PFSK-1 (cell line): ENCODE measurements at regions not wholly inside any gene's neighbourhood (a gene's known extent, or its start where the extent isn't known, plus 50 kb on each side); places are given as distances from the start of the nearest gene placed in this dataset.

ENCODE experiments used
- FOXP2 ChIP-seq: optimal IDR thresholded peaks from 2 replicates; pipeline ENCODE3; 2011; ENCODE audit warnings: borderline replicate concordance, control low read depth, inconsistent platforms; ENCODE audit not compliant: insufficient read depth; ENCODE audit errors: extremely low read length, extremely low read depth
- POLR2AphosphoS5 ChIP-seq: IDR thresholded peaks from 2 replicates; pipeline ENCODE4 v1.6.1; 2012; ENCODE audit warnings: low read depth, mild to moderate bottlenecking, control low read depth, low read length, moderate library complexity
- SIN3A ChIP-seq: IDR thresholded peaks from 2 replicates; pipeline ENCODE4 v1.6.1; 2012; ENCODE audit warnings: mild to moderate bottlenecking, low read length, moderate library complexity, borderline replicate concordance; ENCODE audit not compliant: insufficient read depth
- TAF1 ChIP-seq: IDR thresholded peaks from 2 replicates; pipeline ENCODE4 v1.6.1; 2012; ENCODE audit warnings: low read length, control low read depth, borderline replicate concordance; ENCODE audit not compliant: insufficient read depth

GRCh38 chr18:30920757-30921156, 121.8 kb downstream of the DSC3 start:
- TF ChIP-seq TAF1 (no peak), FOXP2 (no peak), POLR2AphosphoS5 (no peak), SIN3A (no peak)
